Liver (tissue), 8 donors: ENCODE measurements at regions not wholly inside any gene's neighbourhood (a gene's known extent, or its start where the extent isn't known, plus 50 kb on each side); places are given as distances from the start of the nearest gene placed in this dataset.

Source experiments
- DNase-seq: peaks from one replicate; pipeline ENCODE4 v3.0.0-alpha.2; 2017; ENCODE audit warnings: low spot score
- H3K27ac ChIP-seq, 2 donors: one replicate each; pipeline ENCODE4 v1.7.0; 2013; ENCODE audit warnings: inconsistent platforms in 2 of 2, low read length in 2 of 2, control low read depth in 1 of 2, low read depth in 1 of 2, mild to moderate bottlenecking in 1 of 2
- H3K27me3 ChIP-seq, 4 donors: one replicate each; pipeline versions ENCODE4 v1.6.1 to v1.7.0; 2013; ENCODE audit warnings: low read length in 3 of 4, inconsistent platforms in 1 of 4, mild to moderate bottlenecking in 1 of 4, moderate library complexity in 1 of 4; ENCODE audit not compliant: control insufficient read depth in 4 of 4, insufficient read depth in 4 of 4
- H3K36me3 ChIP-seq, 4 donors: one replicate each; pipeline versions ENCODE4 v1.6.1 to v1.7.0; 2013; ENCODE audit warnings: low read length in 3 of 4, mild to moderate bottlenecking in 3 of 4, low read depth in 1 of 4, moderate library complexity in 1 of 4; ENCODE audit not compliant: control insufficient read depth in 4 of 4, insufficient read depth in 3 of 4
- H3K4me1 ChIP-seq, 4 donors: one replicate each; pipeline versions ENCODE4 v1.6.1 to v1.7.0; 2013; ENCODE audit warnings: low read length in 3 of 4, mild to moderate bottlenecking in 3 of 4, moderate library complexity in 1 of 4; ENCODE audit not compliant: control insufficient read depth in 4 of 4, insufficient read depth in 4 of 4
- H3K4me3 ChIP-seq, 3 donors: one replicate each; pipeline versions ENCODE4 v1.6.1 to v1.7.0; 2013; ENCODE audit warnings: low read length in 3 of 3, control low read depth in 1 of 3, low read depth in 1 of 3, mild to moderate bottlenecking in 1 of 3
- H3K9ac ChIP-seq, 2 donors: one replicate each; pipeline ENCODE4 v1.7.0; 2013; ENCODE audit warnings: low read length in 2 of 2, mild to moderate bottlenecking in 2 of 2, moderate library complexity in 2 of 2, control low read depth in 1 of 2, low read depth in 1 of 2
- H3K9me3 ChIP-seq, 4 donors: one replicate each; pipeline versions ENCODE4 v1.6.1 to v1.7.0; 2013; ENCODE audit warnings: low read length in 3 of 4; ENCODE audit not compliant: control insufficient read depth in 4 of 4
- EGR1 ChIP-seq, 2 donors: IDR thresholded peaks; 2 replicates each; pipeline ENCODE4 v1.6.1; 2016 to 2018; ENCODE audit warnings: antibody characterized with exemption in 2 of 2, low read depth in 2 of 2
- FOXA1 ChIP-seq: IDR thresholded peaks from 2 replicates; pipeline ENCODE4 v1.6.1; 2016; ENCODE audit warnings: antibody characterized with exemption
- FOXA2 ChIP-seq: IDR thresholded peaks from 2 replicates; pipeline ENCODE4 v1.6.1; 2016; ENCODE audit warnings: antibody characterized with exemption
- HNF4A ChIP-seq, 2 donors: conservative IDR thresholded peaks; 2 replicates each; pipeline ENCODE4 v1.6.1; 2016; ENCODE audit warnings: antibody characterized with exemption in 2 of 2, mild to moderate bottlenecking in 2 of 2
- HNF4G ChIP-seq: IDR thresholded peaks from 2 replicates; pipeline ENCODE4 v1.6.1; 2016; ENCODE audit warnings: antibody characterized with exemption
- JUND ChIP-seq, 2 donors: IDR thresholded peaks; 2 replicates each; pipeline ENCODE4 v1.6.1; 2016; ENCODE audit warnings: antibody characterized with exemption in 2 of 2
- NR2F2 ChIP-seq: IDR thresholded peaks from 2 replicates; pipeline ENCODE4 v1.6.1; 2016; ENCODE audit warnings: antibody characterized with exemption
- RXRA ChIP-seq, 2 donors: IDR thresholded peaks; 2 replicates each; pipeline ENCODE4 v1.6.1; 2017 to 2018; ENCODE audit warnings: antibody characterized with exemption in 2 of 2, mild to moderate bottlenecking in 1 of 2
- YY1 ChIP-seq: IDR thresholded peaks from 2 replicates; pipeline ENCODE4 v1.6.1; 2016; ENCODE audit warnings: antibody characterized with exemption, mild to moderate bottlenecking
- WGBS: extraction: QIAGEN DNeasy Blood & Tissue Kit; methylation state at CpG from one replicate; pipeline ENCODE4 v1.1.7; 2013; 5-methylcytosine and 5-hydroxymethylcytosine counted together
- TF ChIP-seq, protein P1 (sequence below): IDR thresholded peaks from 2 replicates; pipeline ENCODE4 v1.6.1; 2016; ENCODE audit warnings: antibody characterized with exemption
- TF ChIP-seq, protein P2 (sequence below): IDR thresholded peaks from 2 replicates; pipeline ENCODE4 v1.6.1; 2016; ENCODE audit warnings: antibody characterized with exemption
- TF ChIP-seq, protein P3 (sequence below): IDR thresholded peaks from 2 replicates; pipeline ENCODE4 v1.6.1; 2016; ENCODE audit warnings: antibody characterized with exemption
- TF ChIP-seq, protein P4 (sequence below): fragments of 150-350 bp; IDR thresholded peaks from 2 replicates; pipeline ENCODE4 v1.5.1; 2017; ENCODE audit warnings: improper control_type of control experiment, low read depth, low read length; ENCODE audit not compliant: missing input control
- donor health status: healthy.
- donor health status: healthy.
- donor health status: healthy.
- donor health status: healthy.
- donor health status: healthy.

DNA sequence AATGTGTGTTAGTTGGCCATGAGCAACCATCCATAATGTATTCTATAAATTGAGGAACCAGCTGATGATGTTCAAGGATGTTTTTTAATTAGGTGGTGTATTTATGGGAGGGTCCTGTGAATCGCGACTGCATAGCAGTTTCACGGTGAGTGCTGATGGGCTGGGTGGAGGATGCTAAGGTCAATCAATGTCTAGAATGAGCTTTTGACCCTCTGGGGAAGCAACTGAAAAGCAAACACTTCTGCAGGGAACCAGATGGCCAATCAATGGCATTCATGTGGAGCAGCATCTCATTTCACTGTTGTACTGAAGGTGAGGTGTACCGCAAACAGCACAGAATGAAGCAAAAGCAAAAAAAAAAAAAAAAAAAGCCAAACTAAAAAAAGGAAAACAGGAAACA, 676.1 kb upstream of the TMEM132C start (continued):
- TF ChIP-seq, protein P1, sequence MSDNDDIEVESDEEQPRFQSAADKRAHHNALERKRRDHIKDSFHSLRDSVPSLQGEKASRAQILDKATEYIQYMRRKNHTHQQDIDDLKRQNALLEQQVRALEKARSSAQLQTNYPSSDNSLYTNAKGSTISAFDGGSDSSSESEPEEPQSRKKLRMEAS, result no peak
- TF ChIP-seq FOXA2, result no peak
- no peak for TF ChIP-seq FOXA1
- no peak for TF ChIP-seq RXRA (IDR thresholded peaks at IDR 0.05)

DNA sequence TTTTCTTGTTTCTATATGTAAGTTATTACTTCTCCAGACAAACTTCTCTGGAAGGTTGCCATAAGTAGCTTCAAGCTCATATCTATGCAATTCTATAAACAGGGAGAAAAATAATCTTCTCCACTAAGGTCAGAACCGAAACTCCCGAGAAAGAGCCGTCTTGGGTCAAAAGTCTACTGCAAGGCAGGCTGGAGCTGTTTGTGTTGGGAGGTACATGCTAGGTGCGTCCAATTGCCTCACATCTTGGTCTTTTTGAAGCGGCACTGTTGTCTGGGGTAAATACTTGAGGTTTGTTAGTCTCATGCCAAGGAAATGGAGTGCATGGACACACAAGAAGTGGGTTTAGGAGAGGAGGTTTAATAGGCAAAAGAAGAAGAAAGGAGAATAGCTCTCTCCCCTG, 674.7 kb upstream of the TMEM132C start:
- no peak for DNase-seq
- no peaks in the 10 kb centered on the region for H3K9me3 ChIP-seq
- no peak overlapping the region for H3K4me3 ChIP-seq
- TF ChIP-seq, protein P2, sequence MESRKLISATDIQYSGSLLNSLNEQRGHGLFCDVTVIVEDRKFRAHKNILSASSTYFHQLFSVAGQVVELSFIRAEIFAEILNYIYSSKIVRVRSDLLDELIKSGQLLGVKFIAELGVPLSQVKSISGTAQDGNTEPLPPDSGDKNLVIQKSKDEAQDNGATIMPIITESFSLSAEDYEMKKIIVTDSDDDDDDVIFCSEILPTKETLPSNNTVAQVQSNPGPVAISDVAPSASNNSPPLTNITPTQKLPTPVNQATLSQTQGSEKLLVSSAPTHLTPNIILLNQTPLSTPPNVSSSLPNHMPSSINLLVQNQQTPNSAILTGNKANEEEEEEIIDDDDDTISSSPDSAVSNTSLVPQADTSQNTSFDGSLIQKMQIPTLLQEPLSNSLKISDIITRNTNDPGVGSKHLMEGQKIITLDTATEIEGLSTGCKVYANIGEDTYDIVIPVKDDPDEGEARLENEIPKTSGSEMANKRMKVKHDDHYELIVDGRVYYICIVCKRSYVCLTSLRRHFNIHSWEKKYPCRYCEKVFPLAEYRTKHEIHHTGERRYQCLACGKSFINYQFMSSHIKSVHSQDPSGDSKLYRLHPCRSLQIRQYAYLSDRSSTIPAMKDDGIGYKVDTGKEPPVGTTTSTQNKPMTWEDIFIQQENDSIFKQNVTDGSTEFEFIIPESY, result no peak
- TF ChIP-seq HNF4A (conservative IDR thresholded peaks at IDR 0.05), result no peak
- no peaks in the 10 kb centered on the region for H3K4me1 ChIP-seq
- no peak overlapping the region for H3K9ac ChIP-seq
- WGBS, result 26% methylated on average over 5 of the region's 5 CpGs
- H3K27ac ChIP-seq, result no peak overlapping the region
- H3K27me3 ChIP-seq, result peaks cover 0 to 7% (median under 1%) of the 10 kb centered on the region in 4 donors
- no peaks in the 10 kb centered on the region for H3K36me3 ChIP-seq

DNA sequence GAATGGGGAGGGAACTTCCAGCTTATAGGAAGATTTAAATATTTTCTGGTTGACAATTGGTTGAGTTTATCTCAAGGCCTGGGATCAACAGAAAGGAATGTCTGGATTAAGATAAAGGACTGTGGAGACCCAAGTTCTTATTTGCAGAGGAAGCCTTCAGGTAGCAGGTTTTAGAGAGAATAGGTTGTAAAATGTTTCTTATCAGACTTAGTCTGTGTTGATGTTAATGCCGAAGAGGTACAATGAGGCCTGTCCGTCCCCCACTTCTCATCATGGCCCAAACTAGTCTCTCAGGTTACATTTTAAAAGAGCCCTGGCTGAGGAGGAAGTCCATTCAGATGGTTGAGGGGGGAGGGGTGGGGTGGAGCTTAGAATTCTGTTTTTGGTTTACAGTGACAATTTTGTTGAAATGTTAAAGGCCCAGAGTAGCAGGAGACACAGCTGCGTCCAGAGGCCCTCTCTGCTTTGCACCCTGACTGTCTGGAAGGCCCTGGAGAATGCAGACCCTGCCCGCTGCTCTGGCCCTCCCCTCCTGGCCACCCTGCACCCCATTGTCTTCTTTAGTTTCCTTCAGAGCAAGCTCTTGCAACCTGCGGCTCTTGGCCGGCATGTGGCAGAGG, 672.5 kb upstream of the TMEM132C start:
- 68% methylated on average over 6 of the region's 6 CpGs for WGBS

More for the DNA sequence above, 672.5 kb upstream of the TMEM132C start:
- Histone ChIP-seq H3K36me3 (no peaks in the 10 kb centered on the region), H3K9me3 (no peaks in the 10 kb centered on the region), H3K9ac (no peak overlapping the region), H3K27me3 (peaks cover 0 to 7% (median under 1%) of the 10 kb centered on the region in 4 donors), H3K4me1 (no peaks in the 10 kb centered on the region), H3K4me3 (no peak overlapping the region), H3K27ac (no peak overlapping the region)
- TF ChIP-seq YY1 (no peak), FOXA2 (no peak), HNF4G (no peak), EGR1 (IDR thresholded peaks at IDR 0.05; ENCODE audit: low read depth in 2 of 2) (no peak), JUND (IDR thresholded peaks at IDR 0.05) (no peak), RXRA (IDR thresholded peaks at IDR 0.05) (no peak), NR2F2 (no peak), FOXA1 (no peak)
- TF ChIP-seq, protein P1, result no peak
- TF ChIP-seq, protein P3, sequence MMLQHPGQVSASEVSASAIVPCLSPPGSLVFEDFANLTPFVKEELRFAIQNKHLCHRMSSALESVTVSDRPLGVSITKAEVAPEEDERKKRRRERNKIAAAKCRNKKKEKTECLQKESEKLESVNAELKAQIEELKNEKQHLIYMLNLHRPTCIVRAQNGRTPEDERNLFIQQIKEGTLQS, result no peak
- TF ChIP-seq, protein P2, result no peak
- TF ChIP-seq, protein P4, sequence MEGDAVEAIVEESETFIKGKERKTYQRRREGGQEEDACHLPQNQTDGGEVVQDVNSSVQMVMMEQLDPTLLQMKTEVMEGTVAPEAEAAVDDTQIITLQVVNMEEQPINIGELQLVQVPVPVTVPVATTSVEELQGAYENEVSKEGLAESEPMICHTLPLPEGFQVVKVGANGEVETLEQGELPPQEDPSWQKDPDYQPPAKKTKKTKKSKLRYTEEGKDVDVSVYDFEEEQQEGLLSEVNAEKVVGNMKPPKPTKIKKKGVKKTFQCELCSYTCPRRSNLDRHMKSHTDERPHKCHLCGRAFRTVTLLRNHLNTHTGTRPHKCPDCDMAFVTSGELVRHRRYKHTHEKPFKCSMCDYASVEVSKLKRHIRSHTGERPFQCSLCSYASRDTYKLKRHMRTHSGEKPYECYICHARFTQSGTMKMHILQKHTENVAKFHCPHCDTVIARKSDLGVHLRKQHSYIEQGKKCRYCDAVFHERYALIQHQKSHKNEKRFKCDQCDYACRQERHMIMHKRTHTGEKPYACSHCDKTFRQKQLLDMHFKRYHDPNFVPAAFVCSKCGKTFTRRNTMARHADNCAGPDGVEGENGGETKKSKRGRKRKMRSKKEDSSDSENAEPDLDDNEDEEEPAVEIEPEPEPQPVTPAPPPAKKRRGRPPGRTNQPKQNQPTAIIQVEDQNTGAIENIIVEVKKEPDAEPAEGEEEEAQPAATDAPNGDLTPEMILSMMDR, result no peak
- DNase-seq, result no peak
